Adrenal gland (tissue), 9 donors: ENCODE measurements at regions not wholly inside any gene's neighbourhood (a gene's known extent, or its start where the extent isn't known, plus 50 kb on each side); places are given as distances from the start of the nearest gene placed in this dataset.

Experiments
- DNase-seq, 7 donors: peaks; one replicate each; pipeline ENCODE4 v3.0.0-alpha.2; 2019 to 2020
- H3K27ac ChIP-seq, 5 donors: fragments of 200-600 bp; sonication (generic) in 4 of 5; 1 replicate in 3 of 5; 2 replicates in 2 of 5; pipeline versions ENCODE4 v1.5.1 to v1.8.0; 2016 to 2020; ENCODE audit warnings: mild to moderate bottlenecking in 1 of 5
- H3K27me3 ChIP-seq: fragments of 200-600 bp; 2 replicates; pipeline ENCODE4 v1.8.0; 2021
- H3K36me3 ChIP-seq, 2 donors: fragments of 200-600 bp; replicated peaks in 1 of 2; 1 replicate in 1 of 2; 2 replicates in 1 of 2; pipeline versions ENCODE4 v1.5.1 to v1.8.0; 2018 to 2022
- H3K4me1 ChIP-seq, 2 donors: fragments of 200-600 bp; replicated peaks in 1 of 2; 1 replicate in 1 of 2; 2 replicates in 1 of 2; pipeline versions ENCODE4 v1.5.1 to v1.8.0; 2018 to 2021
- H3K4me3 ChIP-seq, 4 donors: fragments of 200-600 bp; sonication (generic) in 3 of 4; one replicate each; pipeline ENCODE4 v1.5.1; 2016 to 2018
- H3K9me3 ChIP-seq, 3 donors: fragments of 200-600 bp; sonication (generic) in 1 of 3; replicated peaks in 1 of 3; 1 replicate in 2 of 3; 2 replicates in 1 of 3; pipeline versions ENCODE4 v1.5.1 to v1.8.0; 2016 to 2021
- CTCF ChIP-seq, 6 experiments: fragments of 450-650 bp in 4 of 6; fragments of 200-600 bp in 2 of 6; sonication (generic) in 1 of 6; IDR thresholded peaks; 1 replicate in 5 of 6; 2 replicates in 1 of 6; pipeline versions ENCODE4 v1.5.1 to v1.8.0; 2016 to 2021; ENCODE audit warnings: antibody characterized with exemption in 6 of 6, mild to moderate bottlenecking in 2 of 6, moderate library complexity in 1 of 6
- POLR2A ChIP-seq, 2 donors: fragments of 450-650 bp; IDR thresholded peaks; one replicate each; pipeline ENCODE4 v1.6.1; 2017; ENCODE audit warnings: antibody characterized with exemption in 2 of 2, mild to moderate bottlenecking in 2 of 2, moderate library complexity in 1 of 2
- WGBS, 4 donors: extraction: QIAGEN DNeasy Blood & Tissue Kit in 2 of 4; methylation state at CpG; one replicate each; pipeline versions ENCODE4 v1.1.5 to v1.1.7; 2013 to 2017; 5-methylcytosine and 5-hydroxymethylcytosine counted together
- intact Hi-C, 2 donors: fragments of 100-400 bp; cut with DNase I; formaldehyde crosslinking; loops; one replicate each; pipeline versions ENCODE4 v1.14.1 to v1.15.0; 2022 to 2023
- donor health status: healthy with polysubstance abuse.
- donor health status: Bipolar disorder and iron deficiency.
- donor health status: DM: yes; HTN: yes; CAD: no.
- donor health status: DM: no; HTN: no; CAD: no.
- donor health status: DM: no; HTN: no; CAD: no.

GRCh38 chr20:60600036-60600435 is 641.8 kb downstream of the CDH26 start:
- no peak overlapping the region for H3K4me3 ChIP-seq
- H3K4me1 ChIP-seq: no peaks in the 10 kb centered on the region
- DNase-seq: no peak
- TF ChIP-seq POLR2A (IDR thresholded peaks at IDR 0.05) (no peak), CTCF (IDR thresholded peaks at IDR 0.05) (no peak)
- intact Hi-C loops: no loop called here
- no peaks in the 10 kb centered on the region for H3K27me3 ChIP-seq
- no peaks in the 10 kb centered on the region for H3K9me3 ChIP-seq
- 75 to 84% (median 77%) methylated on average over 7 of the region's 7 CpGs for WGBS, 4 donors
- H3K36me3 ChIP-seq: no peaks in the 10 kb centered on the region
- no peak overlapping the region for H3K27ac ChIP-seq

GRCh38 chr20:60624066-60624465 is 628.0 kb upstream of the CDH4 start:
- 64 to 73% (median 71%) methylated on average over 4 of the region's 4 CpGs for WGBS, 4 donors
- Histone ChIP-seq H3K27me3 (no peaks in the 10 kb centered on the region), H3K36me3 (no peaks in the 10 kb centered on the region), H3K9me3 (no peaks in the 10 kb centered on the region), H3K4me3 (no peak overlapping the region), H3K27ac (no peak overlapping the region), H3K4me1 (no peaks in the 10 kb centered on the region)
- no peak for DNase-seq
- intact Hi-C loops: no loop called here
- TF ChIP-seq CTCF (IDR thresholded peaks at IDR 0.05): no peak
- TF ChIP-seq POLR2A (IDR thresholded peaks at IDR 0.05): no peak

GRCh38 chr20:60627751-60628565 is 624.1 kb upstream of the CDH4 start:
- H3K27ac ChIP-seq: no peak overlapping the region
- TF ChIP-seq POLR2A (IDR thresholded peaks at IDR 0.05) (no peak), CTCF (IDR thresholded peaks at IDR 0.05) (no peak)
- no peaks in the 10 kb centered on the region for H3K27me3 ChIP-seq
- no peaks in the 10 kb centered on the region for H3K36me3 ChIP-seq
- DNase-seq: no peak
- no peaks in the 10 kb centered on the region for H3K4me1 ChIP-seq
- intact Hi-C loops: no loop called here
- no peaks in the 10 kb centered on the region for H3K9me3 ChIP-seq
- WGBS, 4 donors: 82 to 88% (median 84%) methylated on average over 3 of the region's 3 CpGs
- H3K4me3 ChIP-seq: no peak overlapping the region

- DNase-seq: no peak
- no peak overlapping the region for H3K4me3 ChIP-seq
- intact Hi-C loops: no loop called here
- 64 to 77% (median 69%) methylated on average over 4 to 7 of the region's 7 CpGs for WGBS, 4 donors
- no peaks in the 10 kb centered on the region for H3K4me1 ChIP-seq
- no peaks in the 10 kb centered on the region for H3K36me3 ChIP-seq
- TF ChIP-seq CTCF (IDR thresholded peaks at IDR 0.05) (no peak), POLR2A (IDR thresholded peaks at IDR 0.05) (no peak)
- H3K27ac ChIP-seq: no peak overlapping the region
- no peaks in the 10 kb centered on the region for H3K9me3 ChIP-seq
- no peaks in the 10 kb centered on the region for H3K27me3 ChIP-seq
These were observed 623.3 kb upstream of the CDH4 start for GRCh38 chr20:60628749-60629148.
